MM.1S (cell line): ENCODE measurements at regions not wholly inside any gene's neighbourhood (a gene's known extent, or its start where the extent isn't known, plus 50 kb on each side); places are given as distances from the start of the nearest gene placed in this dataset.
"Not testable (repeated sequence)": the region's sequence is repeated elsewhere in the genome, so short reads cannot be mapped to it uniquely, and the experiment has no call there.

Experiments
- DNase-seq: peaks from one replicate; pipeline ENCODE4 v3.0.0-alpha.2; 2015
- H2AFZ ChIP-seq: fragments of 300-600 bp; sonication (generic); 2 replicates; pipeline ENCODE4 v1.6.0; 2016; ENCODE audit warnings: antibody characterized with exemption, low read length
- H3F3A ChIP-seq: fragments of 300-600 bp; sonication (generic); 2 replicates; pipeline ENCODE4 v1.6.1; 2016; ENCODE audit warnings: mild to moderate bottlenecking, antibody characterized with exemption, low read length, moderate library complexity, mixed read lengths; ENCODE audit not compliant: insufficient read depth
- H3K27ac ChIP-seq: fragments of 300-600 bp; sonication (generic); 2 replicates; pipeline ENCODE4 v1.5.1; 2016; ENCODE audit warnings: mild to moderate bottlenecking, low read length
- H3K27me3 ChIP-seq: fragments of 300-600 bp; sonication (generic); replicated peaks from 2 replicates; pipeline ENCODE4 v1.6.0; 2016; ENCODE audit warnings: low read length; ENCODE audit not compliant: insufficient read depth
- H3K36me3 ChIP-seq: fragments of 300-600 bp; sonication (generic); replicated peaks from 2 replicates; pipeline ENCODE4 v1.6.1; 2016; ENCODE audit warnings: mild to moderate bottlenecking, low read length, mixed read lengths; ENCODE audit not compliant: insufficient read depth
- H3K4me1 ChIP-seq: fragments of 300-600 bp; sonication (generic); 2 replicates; pipeline ENCODE4 v1.6.1; 2016; ENCODE audit warnings: low read length, mixed read lengths
- H3K4me2 ChIP-seq: fragments of 300-600 bp; sonication (generic); 2 replicates; pipeline ENCODE4 v1.6.0; 2016; ENCODE audit warnings: low read depth, low read length
- H3K4me3 ChIP-seq: fragments of 300-600 bp; sonication (generic); 2 replicates; pipeline ENCODE4 v1.5.1; 2016; ENCODE audit warnings: low read length, mixed read lengths
- H3K79me2 ChIP-seq: fragments of 300-600 bp; sonication (generic); 2 replicates; pipeline ENCODE4 v1.6.1; 2016; ENCODE audit warnings: mixed run types, low read length, mixed read lengths
- H3K9ac ChIP-seq: fragments of 300-600 bp; sonication (generic); 2 replicates; pipeline ENCODE4 v1.6.1; 2016; ENCODE audit warnings: low read length, mixed read lengths
- H3K9me2 ChIP-seq: fragments of 300-600 bp; sonication (generic); replicated peaks from 2 replicates; pipeline ENCODE4 v1.6.1; 2016; ENCODE audit warnings: mild to moderate bottlenecking, low read length, mixed read lengths; ENCODE audit not compliant: insufficient read depth
- H3K9me3 ChIP-seq: fragments of 300-600 bp; sonication (generic); replicated peaks from 2 replicates; pipeline ENCODE4 v1.6.1; 2016; ENCODE audit warnings: mild to moderate bottlenecking, low read length, mixed read lengths; ENCODE audit not compliant: insufficient read depth
- H4K20me1 ChIP-seq: fragments of 300-600 bp; sonication (generic); 2 replicates; pipeline ENCODE4 v1.6.1; 2016; ENCODE audit warnings: mild to moderate bottlenecking, low read length, moderate library complexity, mixed read lengths; ENCODE audit not compliant: insufficient read depth
- CTCF ChIP-seq: fragments of 300-600 bp; sonication (generic); IDR thresholded peaks from 2 replicates; pipeline ENCODE4 v1.5.1; 2016; ENCODE audit warnings: antibody characterized with exemption, low read length, mixed read lengths
- EZH2 ChIP-seq: fragments of 300-600 bp; sonication (generic); optimal IDR thresholded peaks from 2 replicates; pipeline ENCODE3; 2017; ENCODE audit warnings: low read depth, mild to moderate bottlenecking, antibody characterized with exemption, low read length, mixed read lengths
- EZH2phosphoT487 ChIP-seq: fragments of 300-600 bp; sonication (generic); IDR thresholded peaks from 2 replicates; pipeline ENCODE4 v1.6.1; 2018; ENCODE audit warnings: antibody characterized with exemption, low read length

GRCh38 chr2:102871707-102872106 is 109.9 kb downstream of the TMEM182 start:
- no peak overlapping the region for H3K9ac ChIP-seq
- no peaks in the 10 kb centered on the region for H3K27me3 ChIP-seq
- no peak for TF ChIP-seq CTCF
- no peaks in the 10 kb centered on the region for H3K36me3 ChIP-seq
- H3K4me2 ChIP-seq = no peak overlapping the region
- no peaks in the 10 kb centered on the region for H3K79me2 ChIP-seq
- no peaks in the 10 kb centered on the region for H3K9me3 ChIP-seq
- no peaks in the 10 kb centered on the region for H3F3A ChIP-seq
- no peaks in the 10 kb centered on the region for H3K9me2 ChIP-seq
- no peak overlapping the region for H3K27ac ChIP-seq
- H2AFZ ChIP-seq = no peak overlapping the region
- no peaks in the 10 kb centered on the region for H4K20me1 ChIP-seq
- H3K4me3 ChIP-seq = no peak overlapping the region
- no peaks in the 10 kb centered on the region for H3K4me1 ChIP-seq
- DNase-seq = no peak

GRCh38 chr2:102872388-102872787 is 110.6 kb downstream of the TMEM182 start:
- no peaks in the 10 kb centered on the region for H4K20me1 ChIP-seq
- no peak overlapping the region for H3K9ac ChIP-seq

GRCh38 chr2:102879513-102879912 is 117.7 kb downstream of the TMEM182 start:
- not testable (repeated sequence) for H3K9me2 ChIP-seq, DNase-seq, H3K4me2 ChIP-seq, H4K20me1 ChIP-seq, H3K4me1 ChIP-seq, H3K36me3 ChIP-seq, H3K79me2 ChIP-seq, H3K9me3 ChIP-seq, H3F3A ChIP-seq, H3K9ac ChIP-seq, H2AFZ ChIP-seq, H3K4me3 ChIP-seq, H3K27ac ChIP-seq, H3K27me3 ChIP-seq

More at GRCh38 chr2:102872388-102872787, 110.6 kb downstream of the TMEM182 start:
- H2AFZ ChIP-seq = no peak overlapping the region
- no peaks in the 10 kb centered on the region for H3K9me2 ChIP-seq
- no peaks in the 10 kb centered on the region for H3K4me1 ChIP-seq
- H3K9me3 ChIP-seq = no peaks in the 10 kb centered on the region
- no peak overlapping the region for H3K27ac ChIP-seq
- H3K4me2 ChIP-seq = no peak overlapping the region
- no peak for DNase-seq
- TF ChIP-seq EZH2phosphoT487 (no peak), EZH2 (no peak), CTCF (no peak)
- H3K36me3 ChIP-seq = no peaks in the 10 kb centered on the region
- H3F3A ChIP-seq = no peaks in the 10 kb centered on the region
- H3K79me2 ChIP-seq = no peaks in the 10 kb centered on the region
- no peak overlapping the region for H3K4me3 ChIP-seq
- no peaks in the 10 kb centered on the region for H3K27me3 ChIP-seq

GRCh38 chr2:102880731-102881130 is 118.9 kb downstream of the TMEM182 start:
- Histone ChIP-seq H3K4me3 (no peak overlapping the region), H4K20me1 (no peaks in the 10 kb centered on the region), H3K27ac (no peak overlapping the region), H2AFZ (no peak overlapping the region), H3K79me2 (no peaks in the 10 kb centered on the region), H3K36me3 (no peaks in the 10 kb centered on the region), H3K9me2 (no peaks in the 10 kb centered on the region), H3K9me3 (no peaks in the 10 kb centered on the region), H3K9ac (no peak overlapping the region), H3K4me1 (no peaks in the 10 kb centered on the region), H3K27me3 (no peaks in the 10 kb centered on the region), H3K4me2 (no peak overlapping the region), H3F3A (no peaks in the 10 kb centered on the region)
- no peak for TF ChIP-seq EZH2phosphoT487
- no peak for TF ChIP-seq CTCF
- TF ChIP-seq EZH2 = no peak
- no peak for DNase-seq
